GM04503 (cell line): ENCODE measurements at regions not wholly inside any gene's neighbourhood (a gene's known extent, or its start where the extent isn't known, plus 50 kb on each side); places are given as distances from the start of the nearest gene placed in this dataset.
"Not testable (repeated sequence)": the region's sequence is repeated elsewhere in the genome, so short reads cannot be mapped to it uniquely, and the experiment has no call there.

Experiments used
- DNase-seq: peaks from one replicate; pipeline ENCODE4 v3.0.0-alpha.2; 2012; ENCODE audit warnings: low read depth

- no peak for DNase-seq
These were observed 165.0 kb upstream of the KCTD3 start for GRCh38 chr1:215402147-215402546.

- DNase-seq: no peak
These were observed 161.9 kb upstream of the KCTD3 start for GRCh38 chr1:215405211-215405610.

- DNase-seq: no peak
These were observed 160.2 kb upstream of the KCTD3 start for GRCh38 chr1:215406927-215407326.

GRCh38 chr1:215407575-215407974, 159.5 kb upstream of the KCTD3 start:
- no peak for DNase-seq

GRCh38 chr1:215409546-215409945, 157.6 kb upstream of the KCTD3 start:
- not testable (repeated sequence) for DNase-seq

GRCh38 chr1:215415521-215415920, 151.6 kb upstream of the KCTD3 start:
- DNase-seq: not testable (repeated sequence)

GRCh38 chr1:215416497-215416896, 150.6 kb upstream of the KCTD3 start:
- DNase-seq: no peak

GRCh38 chr1:215417122-215417521, 150.0 kb upstream of the KCTD3 start:
- no peak for DNase-seq

- DNase-seq: no peak
These were observed 148.1 kb upstream of the KCTD3 start for GRCh38 chr1:215418876-215419447.

- no peak for DNase-seq
These were observed 145.4 kb upstream of the KCTD3 start for GRCh38 chr1:215421744-215422143.

GRCh38 chr1:215423288-215423687, 143.8 kb upstream of the KCTD3 start:
- DNase-seq: no peak

GRCh38 chr1:215425138-215425537, 142.0 kb upstream of the KCTD3 start:
- no peak for DNase-seq

- DNase-seq: no peak
These were observed 141.0 kb upstream of the KCTD3 start for GRCh38 chr1:215426101-215426500.

GRCh38 chr1:215432483-215433227, 134.4 kb upstream of the KCTD3 start:
- DNase-seq: not testable (repeated sequence)

- DNase-seq: no peak
These were observed 133.9 kb upstream of the KCTD3 start for GRCh38 chr1:215433237-215433636.

GRCh38 chr1:215439549-215439948, 127.6 kb upstream of the KCTD3 start:
- no peak for DNase-seq

- DNase-seq: no peak
These were observed 122.2 kb upstream of the KCTD3 start for GRCh38 chr1:215444715-215445414.

- DNase-seq: not testable (repeated sequence)
These were observed 119.1 kb upstream of the KCTD3 start for GRCh38 chr1:215448014-215448413.

GRCh38 chr1:215449147-215449546, 118.0 kb upstream of the KCTD3 start:
- DNase-seq: not testable (repeated sequence)

GRCh38 chr1:215453440-215453839, 113.7 kb upstream of the KCTD3 start:
- DNase-seq: no peak

- no peak for DNase-seq
These were observed 109.9 kb upstream of the KCTD3 start for GRCh38 chr1:215457213-215457612.

GRCh38 chr1:215458104-215458503, 109.0 kb upstream of the KCTD3 start:
- no peak for DNase-seq

GRCh38 chr1:215458562-215458961, 108.5 kb upstream of the KCTD3 start:
- no peak for DNase-seq
